ENCODE measurements at regions not wholly inside any gene's neighbourhood (a gene's known extent, or its start where the extent isn't known, plus 50 kb on each side); places are given as distances from the start of the nearest gene placed in this dataset.

DNA sequence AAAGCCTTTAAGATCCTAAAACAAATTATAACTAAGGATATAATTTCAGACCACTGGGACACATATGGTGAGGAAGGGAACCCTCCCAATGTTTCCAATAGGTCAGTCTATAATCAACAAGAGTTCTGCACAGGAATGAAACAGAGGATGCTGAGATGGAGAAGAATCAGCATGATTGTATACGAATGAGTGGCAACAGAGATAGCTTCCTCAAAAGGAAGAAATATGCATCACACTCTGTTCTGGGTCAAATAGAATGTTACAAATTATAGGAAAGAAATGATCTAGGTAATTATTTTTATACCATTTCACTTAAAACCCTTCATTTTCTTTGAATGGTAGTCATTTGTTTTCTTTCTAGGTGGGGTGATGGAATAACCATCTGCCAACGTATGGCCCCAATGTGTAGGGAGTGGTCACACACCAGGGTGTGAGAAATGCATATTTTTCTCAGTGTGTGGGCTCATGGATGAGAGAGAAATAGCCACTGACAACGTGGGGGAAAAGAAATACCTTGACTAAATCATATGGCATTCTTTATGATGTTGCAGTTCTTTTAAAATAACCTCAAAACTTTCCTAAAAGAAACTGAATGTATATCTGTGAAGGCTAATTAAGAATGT lies 104.6 kb upstream of the IVNS1ABP start:
- POLR2A ChIA-PET = no interaction called here
- TF ChIP-seq, protein P1, sequence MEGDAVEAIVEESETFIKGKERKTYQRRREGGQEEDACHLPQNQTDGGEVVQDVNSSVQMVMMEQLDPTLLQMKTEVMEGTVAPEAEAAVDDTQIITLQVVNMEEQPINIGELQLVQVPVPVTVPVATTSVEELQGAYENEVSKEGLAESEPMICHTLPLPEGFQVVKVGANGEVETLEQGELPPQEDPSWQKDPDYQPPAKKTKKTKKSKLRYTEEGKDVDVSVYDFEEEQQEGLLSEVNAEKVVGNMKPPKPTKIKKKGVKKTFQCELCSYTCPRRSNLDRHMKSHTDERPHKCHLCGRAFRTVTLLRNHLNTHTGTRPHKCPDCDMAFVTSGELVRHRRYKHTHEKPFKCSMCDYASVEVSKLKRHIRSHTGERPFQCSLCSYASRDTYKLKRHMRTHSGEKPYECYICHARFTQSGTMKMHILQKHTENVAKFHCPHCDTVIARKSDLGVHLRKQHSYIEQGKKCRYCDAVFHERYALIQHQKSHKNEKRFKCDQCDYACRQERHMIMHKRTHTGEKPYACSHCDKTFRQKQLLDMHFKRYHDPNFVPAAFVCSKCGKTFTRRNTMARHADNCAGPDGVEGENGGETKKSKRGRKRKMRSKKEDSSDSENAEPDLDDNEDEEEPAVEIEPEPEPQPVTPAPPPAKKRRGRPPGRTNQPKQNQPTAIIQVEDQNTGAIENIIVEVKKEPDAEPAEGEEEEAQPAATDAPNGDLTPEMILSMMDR (IDR thresholded peaks at IDR 0.05; ENCODE audit: control extremely low read depth, extremely low read depth, low read depth, missing control alignments) = no peak
- CTCF ChIA-PET = interaction anchor here (1.0 kb wide), 1 partner anchor 12 kb away, joined by 3 read pairs; no protein-coding TSS in a partner anchor
- DNase-seq (ENCODE audit: extremely low spot score) = no peak

DNA sequence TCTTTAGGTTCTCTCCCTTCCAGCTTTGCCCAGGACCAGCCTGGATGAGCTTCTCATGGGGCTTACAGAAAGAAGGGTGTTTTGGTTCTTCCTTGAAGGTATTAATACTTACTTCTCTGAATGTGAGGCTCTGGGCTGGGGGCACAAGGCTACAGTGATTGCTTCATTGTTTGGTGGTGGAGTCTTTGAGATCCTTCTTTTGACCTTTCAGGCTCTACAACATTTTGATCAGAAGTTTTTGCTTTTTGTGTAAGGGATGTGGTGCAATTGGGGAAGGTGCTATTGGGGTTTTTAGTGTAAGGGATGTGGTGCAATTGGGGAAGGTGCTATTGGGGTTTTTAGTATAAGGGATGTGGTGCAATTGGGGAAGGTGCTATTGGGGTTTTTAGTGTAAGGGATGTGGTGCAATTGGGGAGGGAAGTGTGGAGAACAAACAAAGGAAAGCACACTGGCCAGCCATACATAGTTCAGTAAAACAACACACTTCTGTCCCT lies 103.6 kb upstream of the IVNS1ABP start:
- CTCF ChIA-PET = no interaction called here
- POLR2A ChIA-PET = no interaction called here
- DNase-seq (ENCODE audit: extremely low spot score) = no peak
- TF ChIP-seq, protein P1 (IDR thresholded peaks at IDR 0.05; ENCODE audit: control extremely low read depth, extremely low read depth, low read depth, missing control alignments) = no peak

DNA sequence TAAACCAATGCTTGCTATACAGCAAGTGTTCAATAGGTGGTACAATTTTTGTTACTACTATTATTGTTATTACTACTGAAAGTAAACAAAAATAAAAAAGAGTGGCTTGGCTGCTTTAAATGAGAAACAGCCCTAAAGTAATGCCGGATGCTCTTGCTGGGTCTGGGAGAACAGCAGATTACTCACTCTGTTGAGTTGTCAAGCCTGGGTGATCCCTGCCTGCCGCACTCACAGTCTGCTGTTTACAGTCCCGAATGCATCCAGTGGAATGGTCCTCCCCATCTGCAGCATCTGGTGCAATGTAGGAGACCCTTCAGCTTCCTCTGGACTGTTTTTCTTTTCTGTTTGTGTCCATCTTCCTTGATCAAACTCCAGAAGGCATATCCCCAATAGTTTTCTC lies 102.7 kb upstream of the IVNS1ABP start:
- TF ChIP-seq, protein P1 (IDR thresholded peaks at IDR 0.05; ENCODE audit: control extremely low read depth, extremely low read depth, low read depth, missing control alignments) = no peak
- DNase-seq (ENCODE audit: extremely low spot score) = no peak
- ChIA-PET CTCF (interaction anchor here (1.0 to 1.4 kb wide), 2 partner anchors 11 to 15 kb away, joined by 3 to 7 read pairs; no protein-coding TSS in a partner anchor), POLR2A (no interaction called here)

DNA sequence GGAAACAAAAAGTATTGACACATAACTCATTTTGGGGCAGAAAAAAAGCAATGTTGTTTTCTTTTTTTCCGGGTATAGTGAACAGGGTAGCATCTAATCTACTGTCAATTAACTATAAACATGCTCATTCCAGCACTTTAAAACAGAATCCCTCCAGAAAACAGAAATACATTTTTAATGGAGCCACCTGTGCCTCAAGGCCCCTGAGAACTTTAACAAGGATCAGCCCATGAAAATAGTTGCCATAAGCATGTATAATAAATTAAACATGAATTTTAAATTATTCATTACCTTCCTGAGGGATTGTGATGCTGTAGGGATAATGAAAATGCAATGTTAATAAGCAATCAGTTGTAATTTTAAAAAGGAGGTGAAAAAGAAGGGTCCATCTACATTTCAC lies 101.4 kb upstream of the IVNS1ABP start:
- ChIA-PET CTCF (interaction anchor here (1.1 to 1.8 kb wide), 5 partner anchors 9 to 24 kb away, joined by 3 to 7 read pairs (median 3); no protein-coding TSS in a partner anchor), POLR2A (no interaction called here)
- DNase-seq (ENCODE audit: extremely low spot score) = no peak
- TF ChIP-seq, protein P1 (IDR thresholded peaks at IDR 0.05; ENCODE audit: control extremely low read depth, extremely low read depth, low read depth, missing control alignments) = no peak

DNA sequence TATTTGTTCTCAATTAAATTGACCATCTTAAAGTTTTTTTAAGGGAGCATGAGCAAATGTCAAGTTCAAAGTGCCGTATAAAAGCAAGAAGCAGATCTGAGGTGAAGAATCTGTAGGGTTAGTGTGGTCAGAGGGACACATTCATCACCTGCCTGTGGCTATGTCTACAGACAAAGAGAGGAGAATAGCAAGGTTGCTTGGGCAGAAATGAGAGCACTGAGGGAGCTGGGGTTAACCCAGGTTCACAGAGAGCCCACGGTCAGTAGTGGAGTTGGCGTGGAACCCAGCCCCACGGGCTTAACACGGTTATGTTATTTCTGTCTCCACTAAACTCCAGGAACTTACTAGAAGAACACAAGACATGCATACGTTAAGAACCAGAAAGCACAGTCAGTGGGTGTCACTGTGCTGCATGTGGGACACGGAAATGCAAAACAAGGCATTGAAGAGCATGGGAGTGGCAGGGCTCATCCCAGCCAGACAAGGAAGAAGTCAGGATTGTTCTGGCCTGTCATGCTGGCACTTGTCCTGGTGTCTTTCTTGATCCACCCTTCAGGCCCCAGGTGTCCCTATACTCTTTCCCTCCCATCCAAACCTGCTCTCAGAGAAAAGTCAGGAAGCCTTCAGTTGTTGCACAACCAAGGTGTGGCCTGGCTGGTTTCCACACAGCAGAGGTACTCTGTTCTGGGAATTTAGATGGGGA lies 95.5 kb upstream of the IVNS1ABP start:
- ChIA-PET CTCF (no interaction called here), POLR2A (no interaction called here)
- DNase-seq (ENCODE audit: extremely low spot score) = no peak
- TF ChIP-seq, protein P1 (IDR thresholded peaks at IDR 0.05; ENCODE audit: control extremely low read depth, extremely low read depth, low read depth, missing control alignments) = no peak

DNA sequence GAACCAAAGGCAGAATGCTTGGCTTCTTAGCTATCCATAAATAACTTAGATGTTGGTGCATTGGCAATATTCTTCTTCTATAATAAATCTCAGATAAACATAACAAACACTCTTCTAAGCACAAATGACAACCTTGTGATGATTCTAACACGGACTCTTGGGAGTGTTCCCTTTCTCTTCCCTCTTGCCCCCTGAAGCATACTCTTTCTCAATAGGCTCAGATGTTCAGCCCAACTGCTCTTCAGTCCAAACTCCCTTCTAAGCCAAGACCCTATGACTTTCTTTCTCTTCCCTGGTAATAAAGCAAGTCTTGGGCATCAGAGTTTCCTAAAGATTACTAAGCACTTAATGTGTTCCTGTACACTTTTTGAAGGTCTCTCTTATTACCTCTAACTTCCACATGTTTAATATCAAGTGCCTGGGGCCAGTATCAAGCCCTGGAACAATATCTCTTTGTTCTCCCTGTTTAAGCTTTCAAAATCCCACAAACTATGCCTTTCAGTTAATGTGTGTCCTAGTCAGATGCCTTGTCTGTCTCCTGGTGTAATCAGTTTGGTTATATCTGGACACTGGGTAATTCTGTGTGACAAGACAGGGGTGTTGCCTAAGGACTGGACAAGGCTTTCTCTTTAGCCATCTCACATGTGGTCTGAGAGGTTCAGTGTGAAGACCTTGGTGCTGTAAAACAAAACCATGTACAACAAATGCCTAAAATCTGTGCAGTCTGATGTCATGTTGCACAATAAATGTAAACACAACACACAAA lies 92.9 kb upstream of the IVNS1ABP start:
- ChIA-PET CTCF (interaction anchor here (1.2 kb wide), 1 partner anchor 8 kb away, joined by 3 read pairs; no protein-coding TSS in a partner anchor), POLR2A (no interaction called here)
- TF ChIP-seq, protein P1 (IDR thresholded peaks at IDR 0.05; ENCODE audit: control extremely low read depth, extremely low read depth, low read depth, missing control alignments) = no peak
- no peak for DNase-seq (ENCODE audit: extremely low spot score)

All from GM10248 (cell line).